Caco-2 (cell line): ENCODE measurements at regions not wholly inside any gene's neighbourhood (a gene's known extent, or its start where the extent isn't known, plus 50 kb on each side); places are given as distances from the start of the nearest gene placed in this dataset.

Experiments used
- BruUV-seq: library from RNA; stranded (reverse); fragments of 400-500 nt; replicated peaks from 2 replicates; lab custom pipeline; 2021; lab: Mats Ljungman, UMichigan
- CTCF ChIA-PET: fragments of 300-600 bp; sonication (Branson Sonifier 250); formaldehyde crosslinking; loops from one replicate; lab custom pipeline; 2022; ENCODE audit warnings: antibody characterized with exemption; lab: Charles Lee
- POLR2A ChIA-PET: fragments of 300-600 bp; sonication (Branson Sonifier 250); formaldehyde crosslinking; loops from one replicate; lab custom pipeline; 2022; ENCODE audit warnings: antibody characterized with exemption; lab: Charles Lee
- DNase-seq, 2 experiments: peaks; one replicate each; pipeline versions ENCODE4 v3.0.0 to v3.0.0-alpha.2; 2020 to 2022
- H3K27me3 ChIP-seq: replicated peaks from 2 replicates; pipeline ENCODE4 v1.6.0; 2011; ENCODE audit warnings: low read length; ENCODE audit not compliant: control insufficient read depth, insufficient read depth
- H3K36me3 ChIP-seq: 2 replicates; pipeline ENCODE4 v1.5.1; 2011; ENCODE audit warnings: low read length; ENCODE audit not compliant: control insufficient read depth, insufficient read depth
- H3K4me1 ChIP-seq: fragments of 250-450 bp; sonication (Bioruptor Pico); 2 replicates; pipeline ENCODE4 v1.5.1; 2020; ENCODE audit warnings: mild to moderate bottlenecking
- H3K4me3 ChIP-seq: 2 replicates; pipeline ENCODE4 v1.5.1; 2011; ENCODE audit warnings: low read depth, mild to moderate bottlenecking, control low read depth, low read length
- H3K9me3 ChIP-seq: fragments of 250-450 bp; sonication (Bioruptor Pico); 2 replicates; pipeline ENCODE4 v1.5.1; 2020; ENCODE audit warnings: mild to moderate bottlenecking, moderate library complexity
- H3K27ac Mint-ChIP-seq: one replicate; pipeline ENCODE4 v1.8.0; 2022; ENCODE audit warnings: mixed read lengths; ENCODE audit not compliant: unreplicated experiment
- H3K27me3 Mint-ChIP-seq: one replicate; pipeline ENCODE4 v1.8.0; 2022; ENCODE audit warnings: mixed read lengths; ENCODE audit not compliant: insufficient read depth, unreplicated experiment
- H3K36me3 Mint-ChIP-seq: one replicate; pipeline ENCODE4 v1.8.0; 2022; ENCODE audit warnings: mild to moderate bottlenecking, mixed read lengths; ENCODE audit not compliant: insufficient read depth, unreplicated experiment
- H3K4me1 Mint-ChIP-seq: one replicate; pipeline ENCODE4 v1.8.0; 2022; ENCODE audit warnings: low read depth, mixed read lengths; ENCODE audit not compliant: unreplicated experiment
- H3K4me3 Mint-ChIP-seq: one replicate; pipeline ENCODE4 v1.8.0; 2022; ENCODE audit warnings: mild to moderate bottlenecking, moderate library complexity, mixed read lengths; ENCODE audit not compliant: unreplicated experiment
- H3K9me3 Mint-ChIP-seq: one replicate; pipeline ENCODE4 v1.8.0; 2022; ENCODE audit warnings: mixed read lengths; ENCODE audit not compliant: unreplicated experiment
- intact Hi-C: fragments of 100-400 bp; cut with micrococcal nuclease; formaldehyde crosslinking; loops from one replicate; pipeline ENCODE4 v1.10.0; 2022; ENCODE audit not compliant: unreplicated experiment
- TF ChIP-seq, protein P1 (sequence below), 2 experiments: fragments of 200-600 bp in 1 of 2; IDR thresholded peaks; 1 replicate in 1 of 2; 2 replicates in 1 of 2; pipeline versions ENCODE4 v1.5.1 to v1.8.0; 2011 to 2022; ENCODE audit warnings: antibody characterized with exemption in 1 of 2, control low read depth in 1 of 2, inconsistent platforms in 1 of 2, low read depth in 1 of 2, low read length in 1 of 2, mild to moderate bottlenecking in 1 of 2, moderate library complexity in 1 of 2; ENCODE audit not compliant: insufficient read depth in 1 of 2, severe bottlenecking in 1 of 2, unreplicated experiment in 1 of 2

DNA sequence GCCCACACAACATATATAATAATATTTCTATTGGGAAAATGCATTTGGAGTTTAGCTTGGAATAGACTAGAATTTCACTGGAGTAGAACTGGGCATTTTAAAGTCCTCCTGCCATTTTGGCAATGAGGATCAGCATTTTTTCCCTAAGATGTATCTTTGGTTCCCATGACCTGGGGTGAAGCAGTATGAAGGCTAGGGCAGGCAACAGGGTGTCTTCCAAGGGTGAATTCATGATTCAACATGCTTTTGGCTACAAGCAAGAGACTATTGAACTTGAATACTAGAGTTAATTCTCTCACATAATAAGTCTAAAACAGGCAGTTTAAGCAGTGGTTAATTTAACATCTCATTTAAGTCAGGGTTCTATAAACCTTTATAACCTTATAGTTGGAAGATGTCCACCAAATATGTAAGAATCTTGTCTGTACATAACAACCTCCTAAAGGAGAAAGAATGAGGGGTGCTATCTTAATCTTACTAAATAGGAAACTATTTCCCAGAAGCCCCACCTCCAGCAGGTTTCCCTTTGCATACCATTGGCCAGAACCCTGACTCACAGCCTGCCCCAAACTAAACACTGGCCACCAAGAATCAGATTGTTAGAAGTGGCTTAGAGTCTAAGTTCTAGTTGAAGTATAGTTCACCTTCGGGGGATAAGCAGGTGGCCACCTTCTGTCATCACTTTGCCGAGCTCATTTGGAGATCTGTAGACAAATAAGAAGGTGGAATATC, 96.0 kb upstream of the PRPS1L1 start:
- Histone ChIP-seq H3K36me3 (no peaks in the 10 kb centered on the region), H3K4me3 (no peak overlapping the region), H3K27me3 (no peaks in the 10 kb centered on the region), H3K9me3 (no peaks in the 10 kb centered on the region), H3K4me1 (no peaks in the 10 kb centered on the region)
- Mint-ChIP-seq H3K4me3 (no peak overlapping the region), H3K36me3 (no peaks in the 10 kb centered on the region), H3K27me3 (peaks cover 5% of the 10 kb centered on the region), H3K4me1 (no peaks in the 10 kb centered on the region), H3K27ac (no peak overlapping the region), H3K9me3 (no peaks in the 10 kb centered on the region)
- intact Hi-C loops: loop anchor here (5.0 kb wide), 1 partner anchor 351 kb away; no protein-coding TSS in a partner anchor
- no peak for DNase-seq
- ChIA-PET POLR2A (no interaction called here), CTCF (no interaction called here)
- TF ChIP-seq, protein P1, sequence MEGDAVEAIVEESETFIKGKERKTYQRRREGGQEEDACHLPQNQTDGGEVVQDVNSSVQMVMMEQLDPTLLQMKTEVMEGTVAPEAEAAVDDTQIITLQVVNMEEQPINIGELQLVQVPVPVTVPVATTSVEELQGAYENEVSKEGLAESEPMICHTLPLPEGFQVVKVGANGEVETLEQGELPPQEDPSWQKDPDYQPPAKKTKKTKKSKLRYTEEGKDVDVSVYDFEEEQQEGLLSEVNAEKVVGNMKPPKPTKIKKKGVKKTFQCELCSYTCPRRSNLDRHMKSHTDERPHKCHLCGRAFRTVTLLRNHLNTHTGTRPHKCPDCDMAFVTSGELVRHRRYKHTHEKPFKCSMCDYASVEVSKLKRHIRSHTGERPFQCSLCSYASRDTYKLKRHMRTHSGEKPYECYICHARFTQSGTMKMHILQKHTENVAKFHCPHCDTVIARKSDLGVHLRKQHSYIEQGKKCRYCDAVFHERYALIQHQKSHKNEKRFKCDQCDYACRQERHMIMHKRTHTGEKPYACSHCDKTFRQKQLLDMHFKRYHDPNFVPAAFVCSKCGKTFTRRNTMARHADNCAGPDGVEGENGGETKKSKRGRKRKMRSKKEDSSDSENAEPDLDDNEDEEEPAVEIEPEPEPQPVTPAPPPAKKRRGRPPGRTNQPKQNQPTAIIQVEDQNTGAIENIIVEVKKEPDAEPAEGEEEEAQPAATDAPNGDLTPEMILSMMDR (IDR thresholded peaks at IDR 0.05; ENCODE audit: insufficient read depth in 1 of 2, low read depth in 1 of 2, low read length in 1 of 2, severe bottlenecking in 1 of 2, unreplicated experiment in 1 of 2): no peak
- BruUV-seq: no TSS peak

DNA sequence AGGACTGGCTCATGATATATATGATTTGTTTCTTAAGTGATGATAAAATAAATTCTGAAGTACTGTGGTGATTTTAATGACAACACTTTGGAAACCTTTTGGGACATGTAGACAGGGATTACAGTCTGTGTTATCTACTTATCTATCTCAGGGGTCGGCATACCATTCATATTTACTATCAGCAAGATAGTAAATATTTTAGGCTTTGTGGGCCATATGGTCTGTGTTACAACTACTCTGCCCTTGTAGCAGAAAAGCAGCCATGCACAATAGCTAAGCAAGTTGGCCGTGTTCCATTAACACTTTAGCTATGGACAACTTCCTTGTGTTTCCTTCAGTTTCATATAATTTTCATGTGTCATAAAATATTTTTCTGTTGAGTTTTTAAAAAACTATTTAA, 97.8 kb upstream of the PRPS1L1 start:
- peaks cover 8% of the 10 kb centered on the region for H3K27me3 Mint-ChIP-seq
- CTCF ChIA-PET: no interaction called here
- no peak overlapping the region for H3K27ac Mint-ChIP-seq
- no peak for DNase-seq
- no peaks in the 10 kb centered on the region for H3K36me3 ChIP-seq
- TF ChIP-seq, protein P1 (IDR thresholded peaks at IDR 0.05; ENCODE audit: insufficient read depth in 1 of 2, low read depth in 1 of 2, low read length in 1 of 2, severe bottlenecking in 1 of 2, unreplicated experiment in 1 of 2): no peak
- H3K4me3 ChIP-seq: no peak overlapping the region
- H3K4me3 Mint-ChIP-seq: no peak overlapping the region
- H3K4me1 Mint-ChIP-seq: no peaks in the 10 kb centered on the region
- POLR2A ChIA-PET: no interaction called here
- H3K9me3 Mint-ChIP-seq: no peaks in the 10 kb centered on the region
- no peaks in the 10 kb centered on the region for H3K27me3 ChIP-seq
- H3K4me1 ChIP-seq: no peaks in the 10 kb centered on the region
- H3K9me3 ChIP-seq: no peaks in the 10 kb centered on the region
- intact Hi-C loops: no loop called here
- no TSS peak for BruUV-seq
- H3K36me3 Mint-ChIP-seq: no peaks in the 10 kb centered on the region

DNA sequence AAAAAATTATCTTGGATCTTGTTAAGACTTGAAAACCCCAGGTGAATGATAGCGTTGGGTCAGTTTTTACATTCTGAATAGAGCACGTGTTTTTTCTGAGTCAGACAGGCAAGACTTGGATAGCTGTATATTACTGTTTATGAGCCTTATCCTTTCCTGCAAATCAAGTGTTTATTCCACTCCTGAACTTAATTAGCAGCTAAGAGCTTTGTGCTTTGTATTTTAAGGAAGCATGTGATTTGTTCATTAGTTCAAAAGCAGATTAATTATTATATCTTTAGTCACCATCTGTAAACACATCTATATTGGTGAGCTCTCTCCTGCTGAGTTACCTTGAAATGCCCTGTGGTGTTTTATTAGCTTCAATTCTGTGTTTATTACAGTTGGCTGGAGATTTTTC, 98.6 kb upstream of the PRPS1L1 start:
- TF ChIP-seq, protein P1 (IDR thresholded peaks at IDR 0.05; ENCODE audit: insufficient read depth in 1 of 2, low read depth in 1 of 2, low read length in 1 of 2, severe bottlenecking in 1 of 2, unreplicated experiment in 1 of 2): no peak
- H3K4me1 ChIP-seq: no peaks in the 10 kb centered on the region
- no peak for DNase-seq
- H3K9me3 ChIP-seq: no peaks in the 10 kb centered on the region
- no peaks in the 10 kb centered on the region for H3K27me3 ChIP-seq
- CTCF ChIA-PET: no interaction called here
- Mint-ChIP-seq H3K4me1 (no peaks in the 10 kb centered on the region), H3K4me3 (no peak overlapping the region), H3K27me3 (peaks cover 6% of the 10 kb centered on the region), H3K9me3 (no peaks in the 10 kb centered on the region), H3K27ac (no peak overlapping the region), H3K36me3 (no peaks in the 10 kb centered on the region)
- POLR2A ChIA-PET: no interaction called here
- BruUV-seq: no TSS peak
- H3K36me3 ChIP-seq: no peaks in the 10 kb centered on the region
- no peak overlapping the region for H3K4me3 ChIP-seq
- intact Hi-C loops: no loop called here
